ENCODE measurements at regions not wholly inside any gene's neighbourhood (a gene's known extent, or its start where the extent isn't known, plus 50 kb on each side); places are given as distances from the start of the nearest gene placed in this dataset.

DNA sequence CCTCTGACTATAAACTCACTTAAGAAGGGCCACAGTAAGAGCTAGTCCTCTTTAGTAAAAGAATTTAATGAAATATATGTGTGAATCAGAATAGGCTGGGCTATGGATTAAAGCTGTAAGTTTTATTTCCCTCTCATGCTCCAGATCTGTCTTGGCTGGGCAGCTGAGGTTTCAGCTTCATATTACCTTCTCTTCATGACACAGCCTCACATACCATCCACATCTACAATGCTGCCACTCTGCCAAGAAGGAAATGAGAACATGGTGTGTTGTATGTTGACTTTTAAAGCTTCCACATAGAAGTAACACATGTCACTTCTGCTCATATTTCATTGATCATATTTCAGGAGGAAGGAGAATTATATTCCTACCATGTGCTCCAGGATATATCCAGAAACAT lies 776.0 kb upstream of the ACO1 start:
- Histone ChIP-seq H3K36me3 (no peaks in the 10 kb centered on the region), H3K27me3 (no peaks in the 10 kb centered on the region), H3K27ac (no peak overlapping the region), H3K4me1 (no peaks in the 10 kb centered on the region), H3K4me3 (no peak overlapping the region), H3K4me2 (no peak overlapping the region), H3K9me3 (replicated peaks in 1 of 11) (no peaks in the 10 kb centered on the region), H3K9ac (no peak overlapping the region), H4K20me1 (no peaks in the 10 kb centered on the region)
- TF ChIP-seq Cebpa-rat (IDR thresholded peaks at IDR 0.05): no peak

GRCh38 chr9:31608881-31609280 lies 775.6 kb upstream of the ACO1 start:
- no peaks in the 10 kb centered on the region for H4K20me1 ChIP-seq
- no peaks in the 10 kb centered on the region for H3K9me3 ChIP-seq (replicated peaks in 1 of 11)
- H3K27ac ChIP-seq: no peak overlapping the region
- H3K4me3 ChIP-seq: no peak overlapping the region
- H3K4me2 ChIP-seq: no peak overlapping the region
- no peaks in the 10 kb centered on the region for H3K4me1 ChIP-seq
- H3K9ac ChIP-seq: no peak overlapping the region
- TF ChIP-seq Cebpa-rat (IDR thresholded peaks at IDR 0.05): no peak
- H3K27me3 ChIP-seq: no peaks in the 10 kb centered on the region
- H3K36me3 ChIP-seq: no peaks in the 10 kb centered on the region

GRCh38 chr9:31612336-31613030 lies 772.0 kb upstream of the ACO1 start:
- Histone ChIP-seq H3K9ac (no peak overlapping the region), H3K27me3 (no peaks in the 10 kb centered on the region), H3K4me2 (no peak overlapping the region), H4K20me1 (no peaks in the 10 kb centered on the region), H3K4me3 (no peak overlapping the region), H3K9me3 (replicated peaks in 1 of 11) (no peaks in the 10 kb centered on the region), H3K36me3 (no peaks in the 10 kb centered on the region), H3K27ac (no peak overlapping the region), H3K4me1 (no peaks in the 10 kb centered on the region)
- TF ChIP-seq Cebpa-rat (IDR thresholded peaks at IDR 0.05): no peak

DNA sequence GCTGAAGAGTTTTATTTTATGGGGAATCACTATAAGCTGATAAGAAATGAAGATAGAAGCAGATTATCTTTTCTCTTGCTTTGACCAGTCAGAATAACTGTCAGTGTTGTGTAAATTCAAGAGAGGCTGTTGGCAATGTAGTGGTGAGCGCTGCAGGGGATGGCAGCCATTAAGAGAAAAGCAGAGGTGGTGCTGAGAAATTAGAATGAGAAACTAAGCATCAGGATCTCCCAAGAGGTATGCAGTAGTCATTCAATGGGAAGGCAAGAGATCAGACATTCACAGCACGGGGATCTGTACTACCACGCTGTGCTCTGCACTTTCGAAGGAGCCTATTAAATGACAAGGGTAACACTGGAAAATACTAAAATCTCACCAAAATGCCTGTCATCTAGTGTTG lies 768.5 kb upstream of the ACO1 start:
- Histone ChIP-seq H3K27ac (no peak overlapping the region), H3K27me3 (no peaks in the 10 kb centered on the region), H3K9ac (no peak overlapping the region), H3K9me3 (replicated peaks in 1 of 11) (no peaks in the 10 kb centered on the region), H3K4me2 (no peak overlapping the region), H3K4me1 (no peaks in the 10 kb centered on the region), H4K20me1 (no peaks in the 10 kb centered on the region), H3K36me3 (no peaks in the 10 kb centered on the region), H3K4me3 (no peak overlapping the region)
- TF ChIP-seq Cebpa-rat (IDR thresholded peaks at IDR 0.05): no peak

DNA sequence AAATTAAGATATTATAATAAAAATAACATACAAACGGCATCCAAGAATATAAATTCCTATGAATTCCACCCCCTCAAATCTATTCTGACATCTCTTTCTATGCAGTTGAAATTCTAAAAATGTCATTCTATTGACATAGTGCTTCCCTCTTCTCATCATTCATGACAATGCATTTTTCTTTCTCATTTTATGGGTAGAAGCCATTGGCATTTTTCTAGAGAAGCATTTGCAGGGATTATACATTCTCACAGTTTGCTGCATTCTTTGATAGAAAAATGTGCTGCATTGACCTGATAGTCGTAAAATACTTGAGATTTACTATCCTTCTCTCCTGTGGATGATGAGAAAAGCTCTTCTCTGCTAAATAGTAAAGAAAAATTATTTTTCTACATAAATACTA lies 760.9 kb upstream of the ACO1 start:
- no peak overlapping the region for H3K9ac ChIP-seq
- H3K9me3 ChIP-seq (replicated peaks in 1 of 11): peaks cover 0 to 8% (median 0%) of the 10 kb centered on the region in 11 experiments; a peak in 4 of 22 replicates
- no peaks in the 10 kb centered on the region for H3K4me1 ChIP-seq
- H3K4me2 ChIP-seq: no peak overlapping the region
- no peaks in the 10 kb centered on the region for H3K36me3 ChIP-seq
- H4K20me1 ChIP-seq: no peaks in the 10 kb centered on the region
- H3K4me3 ChIP-seq: no peak overlapping the region
- H3K27me3 ChIP-seq: no peaks in the 10 kb centered on the region
- no peak for TF ChIP-seq Cebpa-rat (IDR thresholded peaks at IDR 0.05)
- H3K27ac ChIP-seq: no peak overlapping the region

- H3K9me3 ChIP-seq (replicated peaks in 1 of 11): peaks cover 0 to 8% (median 0%) of the 10 kb centered on the region in 11 experiments; a peak in 4 of 22 replicates
- H3K4me1 ChIP-seq: peaks cover 0 to 5% (median 2%) of the 10 kb centered on the region in 10 experiments; a peak in 3 of 20 replicates
- H3K27ac ChIP-seq: no peak overlapping the region
Observed at GRCh38 chr9:31629292-31629691, 755.2 kb upstream of the ACO1 start.

DNA sequence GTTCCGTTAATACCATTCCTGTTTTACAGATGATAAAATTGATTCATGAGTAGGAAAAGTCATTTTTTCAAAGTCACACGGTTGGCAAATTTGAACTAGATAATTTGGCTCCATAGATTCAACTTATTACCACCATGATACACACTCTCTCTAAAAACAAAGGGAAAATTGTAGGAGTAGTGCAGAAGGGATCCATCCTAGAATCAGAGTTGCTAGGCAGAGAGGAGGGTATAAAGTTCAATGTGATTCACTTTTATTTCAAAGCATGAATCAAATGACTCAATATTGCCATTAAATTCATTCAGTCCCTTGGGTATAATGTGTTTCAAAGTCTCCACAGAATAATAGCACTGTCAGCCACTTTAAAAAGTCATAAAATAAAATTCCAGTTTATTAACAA lies 747.2 kb upstream of the ACO1 start:
- Histone ChIP-seq H3K36me3 (no peaks in the 10 kb centered on the region), H3K4me3 (no peak overlapping the region), H3K9ac (no peak overlapping the region), H3K27me3 (no peaks in the 10 kb centered on the region), H4K20me1 (no peaks in the 10 kb centered on the region), H3K27ac (no peak overlapping the region), H3K4me2 (no peak overlapping the region), H3K4me1 (no peaks in the 10 kb centered on the region), H3K9me3 (replicated peaks in 1 of 11) (no peaks in the 10 kb centered on the region)
- no peak for TF ChIP-seq Cebpa-rat (IDR thresholded peaks at IDR 0.05)

More at GRCh38 chr9:31629292-31629691, 755.2 kb upstream of the ACO1 start:
- Histone ChIP-seq H3K27me3 (no peaks in the 10 kb centered on the region), H3K9ac (no peak overlapping the region), H4K20me1 (no peaks in the 10 kb centered on the region), H3K36me3 (no peaks in the 10 kb centered on the region), H3K4me3 (no peak overlapping the region), H3K4me2 (no peak overlapping the region)
- TF ChIP-seq Cebpa-rat (IDR thresholded peaks at IDR 0.05): no peak

DNA sequence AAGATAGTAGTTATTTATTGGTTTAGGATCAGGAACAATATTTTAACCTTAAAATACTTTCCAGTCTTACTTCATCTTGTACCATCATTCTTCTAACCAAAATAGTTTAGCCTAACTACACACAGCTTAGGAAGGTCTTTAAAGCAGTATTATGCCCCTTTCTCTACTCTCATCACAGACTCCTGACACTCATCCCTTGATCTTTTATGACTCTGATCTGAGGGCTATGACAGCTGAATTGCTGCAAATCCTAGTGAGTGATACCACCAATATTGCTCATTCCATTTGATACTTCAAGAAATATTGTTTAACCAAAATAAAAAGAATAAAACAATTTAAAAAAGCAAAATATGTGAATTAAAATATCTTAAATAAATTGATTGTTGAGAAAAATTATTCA lies 746.6 kb upstream of the ACO1 start:
- no peaks in the 10 kb centered on the region for H4K20me1 ChIP-seq
- H3K9me3 ChIP-seq (replicated peaks in 1 of 11): no peaks in the 10 kb centered on the region
- TF ChIP-seq Cebpa-rat (IDR thresholded peaks at IDR 0.05): no peak
- H3K27me3 ChIP-seq: no peaks in the 10 kb centered on the region
- no peaks in the 10 kb centered on the region for H3K4me1 ChIP-seq
- H3K4me3 ChIP-seq: no peak overlapping the region
- no peak overlapping the region for H3K9ac ChIP-seq
- no peak overlapping the region for H3K4me2 ChIP-seq
- no peaks in the 10 kb centered on the region for H3K36me3 ChIP-seq
- no peak overlapping the region for H3K27ac ChIP-seq

GRCh38 chr9:31639451-31639850 lies 745.0 kb upstream of the ACO1 start:
- TF ChIP-seq Cebpa-rat (IDR thresholded peaks at IDR 0.05): no peak
- Histone ChIP-seq H3K4me1 (no peaks in the 10 kb centered on the region), H3K4me2 (no peak overlapping the region), H3K9ac (no peak overlapping the region), H3K9me3 (replicated peaks in 1 of 11) (no peaks in the 10 kb centered on the region), H3K27me3 (no peaks in the 10 kb centered on the region), H3K36me3 (no peaks in the 10 kb centered on the region), H3K4me3 (no peak overlapping the region), H3K27ac (no peak overlapping the region), H4K20me1 (no peaks in the 10 kb centered on the region)

- no peak for TF ChIP-seq Cebpa-rat (IDR thresholded peaks at IDR 0.05)
- Histone ChIP-seq H3K27me3 (no peaks in the 10 kb centered on the region), H4K20me1 (no peaks in the 10 kb centered on the region), H3K9ac (no peak overlapping the region), H3K4me3 (no peak overlapping the region), H3K27ac (no peak overlapping the region), H3K4me2 (no peak overlapping the region), H3K9me3 (replicated peaks in 1 of 11) (no peaks in the 10 kb centered on the region), H3K36me3 (no peaks in the 10 kb centered on the region), H3K4me1 (no peaks in the 10 kb centered on the region)
Observed at GRCh38 chr9:31669311-31669710, 715.1 kb upstream of the ACO1 start.
